ENCODE measurements at regions not wholly inside any gene's neighbourhood (a gene's known extent, or its start where the extent isn't known, plus 50 kb on each side); places are given as distances from the start of the nearest gene placed in this dataset.
A peak's percentile ranks its signal among the peaks of the same experiment; 100 is the strongest.

DNA sequence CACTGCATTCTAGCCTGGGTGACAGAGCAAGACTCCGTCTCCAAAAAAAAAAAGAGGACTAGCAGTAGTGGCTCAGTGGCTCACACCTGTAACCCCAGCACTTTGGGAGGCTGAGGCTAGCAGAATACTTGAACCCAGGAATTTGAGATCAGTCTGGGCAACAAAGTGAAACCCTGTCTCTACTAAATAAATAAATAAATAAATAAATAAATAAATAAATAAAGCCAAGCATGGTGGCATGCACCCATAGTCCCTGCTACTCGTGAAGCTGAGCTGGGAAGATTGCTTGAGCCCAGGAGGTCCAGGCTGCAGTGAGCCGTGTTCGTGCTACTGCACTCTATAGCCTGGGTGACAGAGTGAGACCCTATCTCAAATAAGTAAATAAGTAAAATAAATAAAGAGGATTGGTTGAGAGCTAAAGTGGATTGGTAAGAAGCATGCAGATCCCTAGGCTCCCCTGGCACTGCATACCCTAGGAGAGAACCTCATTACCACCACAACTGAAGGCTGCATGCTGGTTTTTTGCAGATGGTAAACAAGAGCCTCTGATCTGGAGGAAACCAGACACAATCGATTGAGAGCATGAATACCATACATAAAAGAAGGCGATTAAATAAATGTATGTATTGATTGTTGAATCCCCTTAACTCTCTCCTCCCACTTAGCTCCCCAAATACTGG, 163.2 kb downstream of the REEP3 start (continued):
- TF ChIP-seq ZNF521 (tag by site-specific recombination; IDR thresholded peaks at IDR 0.05) (no peak), ZNF311 (tag by site-specific recombination; IDR thresholded peaks at IDR 0.05; ENCODE audit: borderline replicate concordance) (no peak), ZNF623 (tag by site-specific recombination; IDR thresholded peaks at IDR 0.05) (peak; percentile 74), ZNF560 (tag by site-specific recombination; IDR thresholded peaks at IDR 0.05; ENCODE audit: borderline replicate concordance) (0 out of 2 replicates have a peak, but pooled peaks have one; percentile 62), KLF9 (tag by site-specific recombination; IDR thresholded peaks at IDR 0.05; ENCODE audit: low read depth) (no peak), ZNF223 (tag by site-specific recombination; IDR thresholded peaks at IDR 0.05) (peak; percentile 49; the same call in 1 of the 2 replicates), GLI4 (tag by site-specific recombination; IDR thresholded peaks at IDR 0.05) (no peak), GLI2 (tag by site-specific recombination; IDR thresholded peaks at IDR 0.05; ENCODE audit: borderline replicate concordance, low read depth) (no peak; the same call in 1 of the 2 replicates), ZNF366 (tag by site-specific recombination; conservative IDR thresholded peaks at IDR 0.05) (no peak), ZNF266 (tag by site-specific recombination; IDR thresholded peaks at IDR 0.05; ENCODE audit: low read depth) (peak; percentile 51; the same call in 1 of the 2 replicates), ZNF600 (tag by site-specific recombination; IDR thresholded peaks at IDR 0.05) (no peak), ZNF785 (tag by site-specific recombination; IDR thresholded peaks at IDR 0.05) (no peak), ZNF132 (tag by site-specific recombination; IDR thresholded peaks at IDR 0.05; ENCODE audit: borderline replicate concordance) (no peak), KLF10 (tag by site-specific recombination; IDR thresholded peaks at IDR 0.05) (no peak), WT1 (tag by site-specific recombination; IDR thresholded peaks at IDR 0.05) (no peak), YY2 (tag by site-specific recombination; IDR thresholded peaks at IDR 0.05) (no peak), ZNF558 (tag by site-specific recombination; IDR thresholded peaks at IDR 0.05) (peak; percentile 70; the same call in 1 of the 2 replicates), ZFHX2 (tag by site-specific recombination; conservative IDR thresholded peaks at IDR 0.05) (no peak)
- TF ChIP-seq, protein P1, sequence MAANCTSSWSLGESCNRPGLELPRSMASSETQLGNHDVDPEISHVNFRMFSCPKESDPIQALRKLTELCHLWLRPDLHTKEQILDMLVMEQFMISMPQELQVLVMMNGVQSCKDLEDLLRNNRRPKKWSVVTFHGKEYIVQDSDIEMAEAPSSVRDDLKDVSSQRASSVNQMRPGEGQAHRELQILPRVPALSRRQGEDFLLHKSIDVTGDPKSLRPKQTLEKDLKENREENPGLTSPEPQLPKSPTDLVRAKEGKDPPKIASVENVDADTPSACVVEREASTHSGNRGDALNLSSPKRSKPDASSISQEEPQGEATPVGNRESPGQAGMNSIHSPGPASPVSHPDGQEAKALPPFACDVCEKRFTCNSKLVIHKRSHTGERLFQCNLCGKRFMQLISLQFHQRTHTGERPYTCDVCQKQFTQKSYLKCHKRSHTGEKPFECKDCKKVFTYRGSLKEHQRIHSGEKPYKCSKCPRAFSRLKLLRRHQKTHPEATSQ (tag by site-specific recombination; IDR thresholded peaks at IDR 0.05): no peak
- TF ChIP-seq, protein P2, sequence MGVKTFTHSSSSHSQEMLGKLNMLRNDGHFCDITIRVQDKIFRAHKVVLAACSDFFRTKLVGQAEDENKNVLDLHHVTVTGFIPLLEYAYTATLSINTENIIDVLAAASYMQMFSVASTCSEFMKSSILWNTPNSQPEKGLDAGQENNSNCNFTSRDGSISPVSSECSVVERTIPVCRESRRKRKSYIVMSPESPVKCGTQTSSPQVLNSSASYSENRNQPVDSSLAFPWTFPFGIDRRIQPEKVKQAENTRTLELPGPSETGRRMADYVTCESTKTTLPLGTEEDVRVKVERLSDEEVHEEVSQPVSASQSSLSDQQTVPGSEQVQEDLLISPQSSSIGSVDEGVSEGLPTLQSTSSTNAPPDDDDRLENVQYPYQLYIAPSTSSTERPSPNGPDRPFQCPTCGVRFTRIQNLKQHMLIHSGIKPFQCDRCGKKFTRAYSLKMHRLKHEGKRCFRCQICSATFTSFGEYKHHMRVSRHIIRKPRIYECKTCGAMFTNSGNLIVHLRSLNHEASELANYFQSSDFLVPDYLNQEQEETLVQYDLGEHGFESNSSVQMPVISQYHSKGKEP (tag by site-specific recombination; IDR thresholded peaks at IDR 0.05): no peak
- TF ChIP-seq, protein P3, sequence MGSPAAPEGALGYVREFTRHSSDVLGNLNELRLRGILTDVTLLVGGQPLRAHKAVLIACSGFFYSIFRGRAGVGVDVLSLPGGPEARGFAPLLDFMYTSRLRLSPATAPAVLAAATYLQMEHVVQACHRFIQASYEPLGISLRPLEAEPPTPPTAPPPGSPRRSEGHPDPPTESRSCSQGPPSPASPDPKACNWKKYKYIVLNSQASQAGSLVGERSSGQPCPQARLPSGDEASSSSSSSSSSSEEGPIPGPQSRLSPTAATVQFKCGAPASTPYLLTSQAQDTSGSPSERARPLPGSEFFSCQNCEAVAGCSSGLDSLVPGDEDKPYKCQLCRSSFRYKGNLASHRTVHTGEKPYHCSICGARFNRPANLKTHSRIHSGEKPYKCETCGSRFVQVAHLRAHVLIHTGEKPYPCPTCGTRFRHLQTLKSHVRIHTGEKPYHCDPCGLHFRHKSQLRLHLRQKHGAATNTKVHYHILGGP (tag by site-specific recombination; IDR thresholded peaks at IDR 0.05): no peak
- TF ChIP-seq, protein P4, sequence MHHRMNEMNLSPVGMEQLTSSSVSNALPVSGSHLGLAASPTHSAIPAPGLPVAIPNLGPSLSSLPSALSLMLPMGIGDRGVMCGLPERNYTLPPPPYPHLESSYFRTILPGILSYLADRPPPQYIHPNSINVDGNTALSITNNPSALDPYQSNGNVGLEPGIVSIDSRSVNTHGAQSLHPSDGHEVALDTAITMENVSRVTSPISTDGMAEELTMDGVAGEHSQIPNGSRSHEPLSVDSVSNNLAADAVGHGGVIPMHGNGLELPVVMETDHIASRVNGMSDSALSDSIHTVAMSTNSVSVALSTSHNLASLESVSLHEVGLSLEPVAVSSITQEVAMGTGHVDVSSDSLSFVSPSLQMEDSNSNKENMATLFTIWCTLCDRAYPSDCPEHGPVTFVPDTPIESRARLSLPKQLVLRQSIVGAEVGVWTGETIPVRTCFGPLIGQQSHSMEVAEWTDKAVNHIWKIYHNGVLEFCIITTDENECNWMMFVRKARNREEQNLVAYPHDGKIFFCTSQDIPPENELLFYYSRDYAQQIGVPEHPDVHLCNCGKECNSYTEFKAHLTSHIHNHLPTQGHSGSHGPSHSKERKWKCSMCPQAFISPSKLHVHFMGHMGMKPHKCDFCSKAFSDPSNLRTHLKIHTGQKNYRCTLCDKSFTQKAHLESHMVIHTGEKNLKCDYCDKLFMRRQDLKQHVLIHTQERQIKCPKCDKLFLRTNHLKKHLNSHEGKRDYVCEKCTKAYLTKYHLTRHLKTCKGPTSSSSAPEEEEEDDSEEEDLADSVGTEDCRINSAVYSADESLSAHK (tag by site-specific recombination; IDR thresholded peaks at IDR 0.05): no peak
- TF ChIP-seq, protein P5, sequence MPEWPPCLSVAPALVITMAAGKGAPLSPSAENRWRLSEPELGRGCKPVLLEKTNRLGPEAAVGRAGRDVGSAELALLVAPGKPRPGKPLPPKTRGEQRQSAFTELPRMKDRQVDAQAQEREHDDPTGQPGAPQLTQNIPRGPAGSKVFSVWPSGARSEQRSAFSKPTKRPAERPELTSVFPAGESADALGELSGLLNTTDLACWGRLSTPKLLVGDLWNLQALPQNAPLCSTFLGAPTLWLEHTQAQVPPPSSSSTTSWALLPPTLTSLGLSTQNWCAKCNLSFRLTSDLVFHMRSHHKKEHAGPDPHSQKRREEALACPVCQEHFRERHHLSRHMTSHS (tag by site-specific recombination; IDR thresholded peaks at IDR 0.05): no peak
- TF ChIP-seq, protein P6, sequence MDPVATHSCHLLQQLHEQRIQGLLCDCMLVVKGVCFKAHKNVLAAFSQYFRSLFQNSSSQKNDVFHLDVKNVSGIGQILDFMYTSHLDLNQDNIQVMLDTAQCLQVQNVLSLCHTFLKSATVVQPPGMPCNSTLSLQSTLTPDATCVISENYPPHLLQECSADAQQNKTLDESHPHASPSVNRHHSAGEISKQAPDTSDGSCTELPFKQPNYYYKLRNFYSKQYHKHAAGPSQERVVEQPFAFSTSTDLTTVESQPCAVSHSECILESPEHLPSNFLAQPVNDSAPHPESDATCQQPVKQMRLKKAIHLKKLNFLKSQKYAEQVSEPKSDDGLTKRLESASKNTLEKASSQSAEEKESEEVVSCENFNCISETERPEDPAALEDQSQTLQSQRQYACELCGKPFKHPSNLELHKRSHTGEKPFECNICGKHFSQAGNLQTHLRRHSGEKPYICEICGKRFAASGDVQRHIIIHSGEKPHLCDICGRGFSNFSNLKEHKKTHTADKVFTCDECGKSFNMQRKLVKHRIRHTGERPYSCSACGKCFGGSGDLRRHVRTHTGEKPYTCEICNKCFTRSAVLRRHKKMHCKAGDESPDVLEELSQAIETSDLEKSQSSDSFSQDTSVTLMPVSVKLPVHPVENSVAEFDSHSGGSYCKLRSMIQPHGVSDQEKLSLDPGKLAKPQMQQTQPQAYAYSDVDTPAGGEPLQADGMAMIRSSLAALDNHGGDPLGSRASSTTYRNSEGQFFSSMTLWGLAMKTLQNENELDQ (tag by site-specific recombination; IDR thresholded peaks at IDR 0.05; ENCODE audit: low read depth): no peak
- TF ChIP-seq, protein P7, sequence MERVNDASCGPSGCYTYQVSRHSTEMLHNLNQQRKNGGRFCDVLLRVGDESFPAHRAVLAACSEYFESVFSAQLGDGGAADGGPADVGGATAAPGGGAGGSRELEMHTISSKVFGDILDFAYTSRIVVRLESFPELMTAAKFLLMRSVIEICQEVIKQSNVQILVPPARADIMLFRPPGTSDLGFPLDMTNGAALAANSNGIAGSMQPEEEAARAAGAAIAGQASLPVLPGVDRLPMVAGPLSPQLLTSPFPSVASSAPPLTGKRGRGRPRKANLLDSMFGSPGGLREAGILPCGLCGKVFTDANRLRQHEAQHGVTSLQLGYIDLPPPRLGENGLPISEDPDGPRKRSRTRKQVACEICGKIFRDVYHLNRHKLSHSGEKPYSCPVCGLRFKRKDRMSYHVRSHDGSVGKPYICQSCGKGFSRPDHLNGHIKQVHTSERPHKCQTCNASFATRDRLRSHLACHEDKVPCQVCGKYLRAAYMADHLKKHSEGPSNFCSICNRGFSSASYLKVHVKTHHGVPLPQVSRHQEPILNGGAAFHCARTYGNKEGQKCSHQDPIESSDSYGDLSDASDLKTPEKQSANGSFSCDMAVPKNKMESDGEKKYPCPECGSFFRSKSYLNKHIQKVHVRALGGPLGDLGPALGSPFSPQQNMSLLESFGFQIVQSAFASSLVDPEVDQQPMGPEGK (tag by site-specific recombination; IDR thresholded peaks at IDR 0.05): no peak
- TF ChIP-seq, protein P8, sequence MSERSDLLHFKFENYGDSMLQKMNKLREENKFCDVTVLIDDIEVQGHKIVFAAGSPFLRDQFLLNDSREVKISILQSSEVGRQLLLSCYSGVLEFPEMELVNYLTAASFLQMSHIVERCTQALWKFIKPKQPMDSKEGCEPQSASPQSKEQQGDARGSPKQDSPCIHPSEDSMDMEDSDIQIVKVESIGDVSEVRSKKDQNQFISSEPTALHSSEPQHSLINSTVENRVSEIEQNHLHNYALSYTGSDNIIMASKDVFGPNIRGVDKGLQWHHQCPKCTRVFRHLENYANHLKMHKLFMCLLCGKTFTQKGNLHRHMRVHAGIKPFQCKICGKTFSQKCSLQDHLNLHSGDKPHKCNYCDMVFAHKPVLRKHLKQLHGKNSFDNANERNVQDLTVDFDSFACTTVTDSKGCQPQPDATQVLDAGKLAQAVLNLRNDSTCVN (tag by site-specific recombination; optimal IDR thresholded peaks at IDR 0.05): no peak
